Liver (tissue), 7 donors: ENCODE measurements at regions not wholly inside any gene's neighbourhood (a gene's known extent, or its start where the extent isn't known, plus 50 kb on each side); places are given as distances from the start of the nearest gene placed in this dataset.

Source experiments
- DNase-seq: peaks from one replicate; pipeline ENCODE4 v3.0.0-alpha.2; 2017; ENCODE audit warnings: low spot score
- H3K27ac ChIP-seq, 2 donors: one replicate each; pipeline ENCODE4 v1.7.0; 2013; ENCODE audit warnings: inconsistent platforms in 2 of 2, low read length in 2 of 2, control low read depth in 1 of 2, low read depth in 1 of 2, mild to moderate bottlenecking in 1 of 2
- H3K27me3 ChIP-seq, 4 donors: one replicate each; pipeline versions ENCODE4 v1.6.1 to v1.7.0; 2013; ENCODE audit warnings: low read length in 3 of 4, inconsistent platforms in 1 of 4, mild to moderate bottlenecking in 1 of 4, moderate library complexity in 1 of 4; ENCODE audit not compliant: control insufficient read depth in 4 of 4, insufficient read depth in 4 of 4
- H3K36me3 ChIP-seq, 4 donors: one replicate each; pipeline versions ENCODE4 v1.6.1 to v1.7.0; 2013; ENCODE audit warnings: low read length in 3 of 4, mild to moderate bottlenecking in 3 of 4, low read depth in 1 of 4, moderate library complexity in 1 of 4; ENCODE audit not compliant: control insufficient read depth in 4 of 4, insufficient read depth in 3 of 4
- H3K4me1 ChIP-seq, 4 donors: one replicate each; pipeline versions ENCODE4 v1.6.1 to v1.7.0; 2013; ENCODE audit warnings: low read length in 3 of 4, mild to moderate bottlenecking in 3 of 4, moderate library complexity in 1 of 4; ENCODE audit not compliant: control insufficient read depth in 4 of 4, insufficient read depth in 4 of 4
- H3K4me3 ChIP-seq, 3 donors: one replicate each; pipeline versions ENCODE4 v1.6.1 to v1.7.0; 2013; ENCODE audit warnings: low read length in 3 of 3, control low read depth in 1 of 3, low read depth in 1 of 3, mild to moderate bottlenecking in 1 of 3
- H3K9ac ChIP-seq, 2 donors: one replicate each; pipeline ENCODE4 v1.7.0; 2013; ENCODE audit warnings: low read length in 2 of 2, mild to moderate bottlenecking in 2 of 2, moderate library complexity in 2 of 2, control low read depth in 1 of 2, low read depth in 1 of 2
- H3K9me3 ChIP-seq, 4 donors: one replicate each; pipeline versions ENCODE4 v1.6.1 to v1.7.0; 2013; ENCODE audit warnings: low read length in 3 of 4; ENCODE audit not compliant: control insufficient read depth in 4 of 4
- EGR1 ChIP-seq, 2 donors: IDR thresholded peaks; 2 replicates each; pipeline ENCODE4 v1.6.1; 2016 to 2018; ENCODE audit warnings: antibody characterized with exemption in 2 of 2, low read depth in 2 of 2
- FOXA1 ChIP-seq: IDR thresholded peaks from 2 replicates; pipeline ENCODE4 v1.6.1; 2016; ENCODE audit warnings: antibody characterized with exemption
- FOXA2 ChIP-seq: IDR thresholded peaks from 2 replicates; pipeline ENCODE4 v1.6.1; 2016; ENCODE audit warnings: antibody characterized with exemption
- GABPA ChIP-seq, 2 donors: IDR thresholded peaks in 1 of 2; conservative IDR thresholded peaks in 1 of 2; 2 replicates each; pipeline ENCODE4 v1.6.1; 2016; ENCODE audit warnings: antibody characterized with exemption in 2 of 2, mild to moderate bottlenecking in 1 of 2, moderate library complexity in 1 of 2
- HNF4G ChIP-seq: IDR thresholded peaks from 2 replicates; pipeline ENCODE4 v1.6.1; 2016; ENCODE audit warnings: antibody characterized with exemption
- RAD21 ChIP-seq, 2 donors: IDR thresholded peaks; 2 replicates each; pipeline ENCODE4 v1.6.1; 2016; ENCODE audit warnings: antibody characterized with exemption in 2 of 2, mild to moderate bottlenecking in 2 of 2
- SP1 ChIP-seq: IDR thresholded peaks from 2 replicates; pipeline ENCODE4 v1.6.1; 2018; ENCODE audit warnings: antibody characterized with exemption, mild to moderate bottlenecking
- TAF1 ChIP-seq: conservative IDR thresholded peaks from 2 replicates; pipeline ENCODE4 v1.6.1; 2016; ENCODE audit warnings: antibody characterized with exemption, mild to moderate bottlenecking
- YY1 ChIP-seq: IDR thresholded peaks from 2 replicates; pipeline ENCODE4 v1.6.1; 2016; ENCODE audit warnings: antibody characterized with exemption, mild to moderate bottlenecking
- WGBS: extraction: QIAGEN DNeasy Blood & Tissue Kit; methylation state at CpG from one replicate; pipeline ENCODE4 v1.1.7; 2013; 5-methylcytosine and 5-hydroxymethylcytosine counted together
- TF ChIP-seq, protein P1 (sequence below): IDR thresholded peaks from 2 replicates; pipeline ENCODE4 v1.6.1; 2016; ENCODE audit warnings: antibody characterized with exemption, mild to moderate bottlenecking
- TF ChIP-seq, protein P2 (sequence below): IDR thresholded peaks from 2 replicates; pipeline ENCODE4 v1.6.1; 2016; ENCODE audit warnings: antibody characterized with exemption
- TF ChIP-seq, protein P3 (sequence below): IDR thresholded peaks from 2 replicates; pipeline ENCODE4 v1.6.1; 2016; ENCODE audit warnings: antibody characterized with exemption
- donor health status: healthy.
- donor health status: healthy.
- donor health status: healthy.
- donor health status: healthy.

DNA sequence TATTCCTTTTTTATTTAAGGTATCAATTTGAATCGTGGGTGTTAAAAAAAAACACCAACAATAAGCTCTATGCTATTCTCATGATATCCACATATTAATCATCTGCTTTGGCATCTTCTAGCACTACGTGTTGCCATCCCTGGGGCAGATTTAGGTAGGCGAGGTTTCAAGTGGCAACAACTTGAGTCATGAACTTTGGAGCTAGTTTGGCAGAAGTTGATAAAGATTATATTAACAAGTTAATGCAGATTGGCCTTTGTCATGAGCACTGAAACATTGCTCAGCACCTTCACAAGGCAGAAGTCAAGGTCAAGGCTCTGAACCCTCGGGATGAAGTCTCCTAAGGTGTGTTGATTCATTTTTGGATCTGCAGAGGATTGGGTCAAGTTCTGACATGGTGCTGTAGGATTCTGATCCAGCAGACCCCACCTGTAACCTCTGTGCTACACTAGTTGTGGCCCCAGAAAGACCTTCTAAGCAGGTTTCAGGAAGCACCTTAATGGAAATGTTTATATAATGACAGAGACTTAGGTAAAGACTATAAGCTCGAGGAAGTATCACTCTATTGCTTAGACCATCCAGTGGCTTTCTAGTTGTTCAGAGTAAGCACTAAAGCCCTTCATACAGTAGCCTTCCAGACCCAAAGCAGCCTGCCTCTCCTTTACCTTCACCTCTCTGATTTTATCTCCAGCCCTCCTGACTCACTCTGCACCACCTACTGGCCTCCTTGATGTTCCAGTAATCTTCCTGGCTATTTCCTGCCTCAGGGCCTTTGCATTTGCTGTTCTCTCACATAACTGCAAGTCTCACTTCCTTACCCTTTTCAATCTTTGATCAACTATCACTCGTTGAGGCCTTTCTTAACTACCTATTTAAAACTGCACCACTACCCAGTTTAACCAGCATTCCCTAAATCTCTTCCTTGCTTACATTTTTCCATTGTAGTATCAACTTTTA, 117.0 kb upstream of the SLC4A4 start (continued):
- TF ChIP-seq, protein P1, sequence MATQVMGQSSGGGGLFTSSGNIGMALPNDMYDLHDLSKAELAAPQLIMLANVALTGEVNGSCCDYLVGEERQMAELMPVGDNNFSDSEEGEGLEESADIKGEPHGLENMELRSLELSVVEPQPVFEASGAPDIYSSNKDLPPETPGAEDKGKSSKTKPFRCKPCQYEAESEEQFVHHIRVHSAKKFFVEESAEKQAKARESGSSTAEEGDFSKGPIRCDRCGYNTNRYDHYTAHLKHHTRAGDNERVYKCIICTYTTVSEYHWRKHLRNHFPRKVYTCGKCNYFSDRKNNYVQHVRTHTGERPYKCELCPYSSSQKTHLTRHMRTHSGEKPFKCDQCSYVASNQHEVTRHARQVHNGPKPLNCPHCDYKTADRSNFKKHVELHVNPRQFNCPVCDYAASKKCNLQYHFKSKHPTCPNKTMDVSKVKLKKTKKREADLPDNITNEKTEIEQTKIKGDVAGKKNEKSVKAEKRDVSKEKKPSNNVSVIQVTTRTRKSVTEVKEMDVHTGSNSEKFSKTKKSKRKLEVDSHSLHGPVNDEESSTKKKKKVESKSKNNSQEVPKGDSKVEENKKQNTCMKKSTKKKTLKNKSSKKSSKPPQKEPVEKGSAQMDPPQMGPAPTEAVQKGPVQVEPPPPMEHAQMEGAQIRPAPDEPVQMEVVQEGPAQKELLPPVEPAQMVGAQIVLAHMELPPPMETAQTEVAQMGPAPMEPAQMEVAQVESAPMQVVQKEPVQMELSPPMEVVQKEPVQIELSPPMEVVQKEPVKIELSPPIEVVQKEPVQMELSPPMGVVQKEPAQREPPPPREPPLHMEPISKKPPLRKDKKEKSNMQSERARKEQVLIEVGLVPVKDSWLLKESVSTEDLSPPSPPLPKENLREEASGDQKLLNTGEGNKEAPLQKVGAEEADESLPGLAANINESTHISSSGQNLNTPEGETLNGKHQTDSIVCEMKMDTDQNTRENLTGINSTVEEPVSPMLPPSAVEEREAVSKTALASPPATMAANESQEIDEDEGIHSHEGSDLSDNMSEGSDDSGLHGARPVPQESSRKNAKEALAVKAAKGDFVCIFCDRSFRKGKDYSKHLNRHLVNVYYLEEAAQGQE = no peak
- TF ChIP-seq GABPA (IDR thresholded peaks at IDR 0.05 in 1 of 2, conservative IDR thresholded peaks at IDR 0.05 in 1 of 2) = no peak

DNA sequence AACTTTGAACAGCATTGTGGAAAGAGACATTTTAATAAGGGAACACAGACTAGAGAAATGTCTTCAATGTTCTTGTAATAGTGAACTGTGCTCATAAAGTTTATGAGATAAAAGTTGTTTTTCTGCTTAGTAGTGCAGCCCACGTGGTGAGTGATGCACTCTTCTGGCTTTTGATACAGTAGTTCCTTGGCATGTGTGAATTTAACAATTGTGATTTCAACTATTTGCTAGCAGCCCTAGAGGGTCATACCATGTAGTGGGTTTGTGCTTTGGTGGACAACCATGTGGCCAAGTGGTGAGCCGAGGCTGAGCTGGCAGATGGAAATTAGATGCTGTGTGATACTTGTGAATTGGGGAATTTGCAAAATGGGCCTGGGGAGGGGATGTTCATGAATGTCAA, 116.2 kb upstream of the SLC4A4 start:
- no peak overlapping the region for H3K9ac ChIP-seq
- no peak for DNase-seq
- H3K36me3 ChIP-seq = no peaks in the 10 kb centered on the region
- H3K27ac ChIP-seq = no peak overlapping the region
- H3K9me3 ChIP-seq = no peaks in the 10 kb centered on the region
- no peak overlapping the region for H3K4me3 ChIP-seq
- no peaks in the 10 kb centered on the region for H3K4me1 ChIP-seq
- 86% methylated on average over 2 of the region's 2 CpGs for WGBS
- no peak for TF ChIP-seq FOXA1
- no peak for TF ChIP-seq GABPA (IDR thresholded peaks at IDR 0.05 in 1 of 2, conservative IDR thresholded peaks at IDR 0.05 in 1 of 2)
- TF ChIP-seq, protein P1 = no peak
- no peak for TF ChIP-seq RAD21 (IDR thresholded peaks at IDR 0.05)
- no peak for TF ChIP-seq HNF4G
- TF ChIP-seq FOXA2 = no peak
- no peak for TF ChIP-seq YY1
- no peak for TF ChIP-seq EGR1 (IDR thresholded peaks at IDR 0.05; ENCODE audit: low read depth in 2 of 2)
- no peak for TF ChIP-seq TAF1
- no peak for TF ChIP-seq SP1
- TF ChIP-seq, protein P2, sequence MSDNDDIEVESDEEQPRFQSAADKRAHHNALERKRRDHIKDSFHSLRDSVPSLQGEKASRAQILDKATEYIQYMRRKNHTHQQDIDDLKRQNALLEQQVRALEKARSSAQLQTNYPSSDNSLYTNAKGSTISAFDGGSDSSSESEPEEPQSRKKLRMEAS = no peak
- TF ChIP-seq, protein P3, sequence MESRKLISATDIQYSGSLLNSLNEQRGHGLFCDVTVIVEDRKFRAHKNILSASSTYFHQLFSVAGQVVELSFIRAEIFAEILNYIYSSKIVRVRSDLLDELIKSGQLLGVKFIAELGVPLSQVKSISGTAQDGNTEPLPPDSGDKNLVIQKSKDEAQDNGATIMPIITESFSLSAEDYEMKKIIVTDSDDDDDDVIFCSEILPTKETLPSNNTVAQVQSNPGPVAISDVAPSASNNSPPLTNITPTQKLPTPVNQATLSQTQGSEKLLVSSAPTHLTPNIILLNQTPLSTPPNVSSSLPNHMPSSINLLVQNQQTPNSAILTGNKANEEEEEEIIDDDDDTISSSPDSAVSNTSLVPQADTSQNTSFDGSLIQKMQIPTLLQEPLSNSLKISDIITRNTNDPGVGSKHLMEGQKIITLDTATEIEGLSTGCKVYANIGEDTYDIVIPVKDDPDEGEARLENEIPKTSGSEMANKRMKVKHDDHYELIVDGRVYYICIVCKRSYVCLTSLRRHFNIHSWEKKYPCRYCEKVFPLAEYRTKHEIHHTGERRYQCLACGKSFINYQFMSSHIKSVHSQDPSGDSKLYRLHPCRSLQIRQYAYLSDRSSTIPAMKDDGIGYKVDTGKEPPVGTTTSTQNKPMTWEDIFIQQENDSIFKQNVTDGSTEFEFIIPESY = no peak
- no peaks in the 10 kb centered on the region for H3K27me3 ChIP-seq
